ENCODE measurements at regions not wholly inside any gene's neighbourhood (a gene's known extent, or its start where the extent isn't known, plus 50 kb on each side); places are given as distances from the start of the nearest gene placed in this dataset.

GRCh38 chr2:37770797-37771196 lies 99.4 kb upstream of the CDC42EP3 start:
- TF ChIP-seq CTCF (IDR thresholded peaks at IDR 0.05), result no peak
- no peak for TF ChIP-seq POLR2A (IDR thresholded peaks at IDR 0.05)
